ENCODE measurements at regions not wholly inside any gene's neighbourhood (a gene's known extent, or its start where the extent isn't known, plus 50 kb on each side); places are given as distances from the start of the nearest gene placed in this dataset.

GRCh38 chr1:87958201-87958600, 629.5 kb downstream of the LMO4 start:
- H3K4me3 ChIP-seq (ENCODE audit: low read length): no peak overlapping the region
- ATAC-seq (no peak), DNase-seq (no peak)
- H3K27ac ChIP-seq (ENCODE audit: low read length): no peak overlapping the region
- H3K9me2 ChIP-seq (replicated peaks; ENCODE audit: low read length): no peaks in the 10 kb centered on the region; the same call in 1 of the 2 replicates
- H4K20me1 ChIP-seq (ENCODE audit: low read length): no peaks in the 10 kb centered on the region
- ChIA-PET POLR2A (ENCODE audit: unreplicated experiment) (no interaction called here), CTCF (no interaction called here)
- no peaks in the 10 kb centered on the region for H3K9me3 ChIP-seq (ENCODE audit: low read length)
- no TSS peak for BruUV-seq (replicated peaks)
- no peak overlapping the region for H3K9ac ChIP-seq (ENCODE audit: low read length)
- H3K4me1 ChIP-seq (ENCODE audit: insufficient read depth, low read length): peaks cover 24% of the 10 kb centered on the region
- no peaks in the 10 kb centered on the region for H3F3A ChIP-seq (ENCODE audit: low read length, unreplicated experiment)
- H3K36me3 ChIP-seq (ENCODE audit: low read depth, low read length): no peaks in the 10 kb centered on the region
- H3K79me2 ChIP-seq (ENCODE audit: low read length): no peaks in the 10 kb centered on the region
- no peaks in the 10 kb centered on the region for H3K27me3 ChIP-seq (ENCODE audit: low read length)
- no peak overlapping the region for H2AFZ ChIP-seq (ENCODE audit: low read length)
- intact Hi-C loops (cut with micrococcal nuclease): loop anchor here (5.0 to 10.0 kb wide), 7 partner anchors 104 to 823 kb away; no protein-coding TSS in a partner anchor
- no peak for TF ChIP-seq EZH2 (IDR thresholded peaks at IDR 0.05; ENCODE audit: low read length, unreplicated experiment)
- TF ChIP-seq CTCF (conservative IDR thresholded peaks at IDR 0.05; ENCODE audit: low read depth, low read length): no peak
- no peak for TF ChIP-seq EZH2phosphoT487 (IDR thresholded peaks at IDR 0.05; ENCODE audit: borderline replicate concordance, low read length)
- H3K4me2 ChIP-seq (ENCODE audit: low read length): no peak overlapping the region

- no peaks in the 10 kb centered on the region for H3K9me3 ChIP-seq (ENCODE audit: low read length)
- no peak for TF ChIP-seq CTCF (conservative IDR thresholded peaks at IDR 0.05; ENCODE audit: low read depth, low read length)
- no peak for TF ChIP-seq EZH2phosphoT487 (IDR thresholded peaks at IDR 0.05; ENCODE audit: borderline replicate concordance, low read length)
- TF ChIP-seq EZH2 (IDR thresholded peaks at IDR 0.05; ENCODE audit: low read length, unreplicated experiment): no peak
- H3K4me3 ChIP-seq (ENCODE audit: low read length): no peak overlapping the region
- peaks cover 30% of the 10 kb centered on the region for H3K4me1 ChIP-seq (ENCODE audit: insufficient read depth, low read length)
- intact Hi-C loops (cut with micrococcal nuclease): loop anchor here (5.0 to 10.0 kb wide), 7 partner anchors 104 to 824 kb away; no protein-coding TSS in a partner anchor
- H3K27ac ChIP-seq (ENCODE audit: low read length): no peak overlapping the region
- no peaks in the 10 kb centered on the region; the same call in 1 of the 2 replicates for H3K9me2 ChIP-seq (replicated peaks; ENCODE audit: low read length)
- no peaks in the 10 kb centered on the region for H3K79me2 ChIP-seq (ENCODE audit: low read length)
- no peak overlapping the region for H3K4me2 ChIP-seq (ENCODE audit: low read length)
- no peaks in the 10 kb centered on the region for H3K27me3 ChIP-seq (ENCODE audit: low read length)
- no peaks in the 10 kb centered on the region for H3F3A ChIP-seq (ENCODE audit: low read length, unreplicated experiment)
- H3K36me3 ChIP-seq (ENCODE audit: low read depth, low read length): no peaks in the 10 kb centered on the region
- H2AFZ ChIP-seq (ENCODE audit: low read length): no peak overlapping the region
- no peaks in the 10 kb centered on the region for H4K20me1 ChIP-seq (ENCODE audit: low read length)
- POLR2A ChIA-PET (ENCODE audit: unreplicated experiment): no interaction called here
- CTCF ChIA-PET: no interaction called here
- H3K9ac ChIP-seq (ENCODE audit: low read length): no peak overlapping the region
- ATAC-seq: no peak
- DNase-seq: no peak
- no TSS peak for BruUV-seq (replicated peaks)
Measured at GRCh38 chr1:87958716-87959115, 630.0 kb downstream of the LMO4 start.

GRCh38 chr1:87959236-87959635, 630.6 kb downstream of the LMO4 start:
- Histone ChIP-seq H3K4me2 (ENCODE audit: low read length) (no peak overlapping the region), H3K4me3 (ENCODE audit: low read length) (no peak overlapping the region), H3K9me3 (ENCODE audit: low read length) (no peaks in the 10 kb centered on the region), H4K20me1 (ENCODE audit: low read length) (no peaks in the 10 kb centered on the region), H3K4me1 (ENCODE audit: insufficient read depth, low read length) (peaks cover 35% of the 10 kb centered on the region), H3F3A (ENCODE audit: low read length, unreplicated experiment) (no peaks in the 10 kb centered on the region), H3K36me3 (ENCODE audit: low read depth, low read length) (no peaks in the 10 kb centered on the region), H3K9me2 (replicated peaks; ENCODE audit: low read length) (no peaks in the 10 kb centered on the region; the same call in 1 of the 2 replicates), H2AFZ (ENCODE audit: low read length) (no peak overlapping the region), H3K79me2 (ENCODE audit: low read length) (no peaks in the 10 kb centered on the region), H3K27me3 (ENCODE audit: low read length) (no peaks in the 10 kb centered on the region), H3K9ac (ENCODE audit: low read length) (no peak overlapping the region), H3K27ac (ENCODE audit: low read length) (no peak overlapping the region)
- CTCF ChIA-PET: no interaction called here
- POLR2A ChIA-PET (ENCODE audit: unreplicated experiment): no interaction called here
- TF ChIP-seq CTCF (conservative IDR thresholded peaks at IDR 0.05; ENCODE audit: low read depth, low read length) (no peak), EZH2 (IDR thresholded peaks at IDR 0.05; ENCODE audit: low read length, unreplicated experiment) (no peak), EZH2phosphoT487 (IDR thresholded peaks at IDR 0.05; ENCODE audit: borderline replicate concordance, low read length) (no peak)
- no peak for DNase-seq
- no TSS peak for BruUV-seq (replicated peaks)
- ATAC-seq: no peak
- intact Hi-C loops (cut with micrococcal nuclease): loop anchor here (5.0 to 10.0 kb wide), 7 partner anchors 103 to 824 kb away; no protein-coding TSS in a partner anchor

All from PC-3 (cell line).